GM21717 (cell line): ENCODE measurements at regions not wholly inside any gene's neighbourhood (a gene's known extent, or its start where the extent isn't known, plus 50 kb on each side); places are given as distances from the start of the nearest gene placed in this dataset.

ENCODE experiments used
- ATAC-seq: cut with Tn5 transposase; IDR thresholded peaks from one replicate; pipeline ENCODE4 v1.9.1; 2021; ENCODE audit warnings: mild to moderate bottlenecking, moderate library complexity; ENCODE audit not compliant: unreplicated experiment

GRCh38 chr2:220506466-220506865 is 879.0 kb downstream of the SLC4A3 start:
- ATAC-seq: no peak

GRCh38 chr2:220509096-220509757 is 881.8 kb downstream of the SLC4A3 start:
- no peak for ATAC-seq

GRCh38 chr2:220509966-220510365 is 882.5 kb downstream of the SLC4A3 start:
- no peak for ATAC-seq

GRCh38 chr2:220510668-220511067 is 883.2 kb downstream of the SLC4A3 start:
- no peak for ATAC-seq

GRCh38 chr2:220512419-220512818 is 885.0 kb downstream of the SLC4A3 start:
- ATAC-seq: no peak

- ATAC-seq: no peak
Observed at GRCh38 chr2:220513573-220514288, 886.3 kb downstream of the SLC4A3 start.

GRCh38 chr2:220521551-220521950 is 894.1 kb downstream of the SLC4A3 start:
- no peak for ATAC-seq

GRCh38 chr2:220528180-220528675 is 900.8 kb downstream of the SLC4A3 start:
- no peak for ATAC-seq

- ATAC-seq: no peak
Observed at GRCh38 chr2:220531216-220531615, 903.8 kb downstream of the SLC4A3 start.

GRCh38 chr2:220533485-220533884 is 906.1 kb downstream of the SLC4A3 start:
- ATAC-seq: peak; percentile 80

GRCh38 chr2:220539481-220539880 is 912.1 kb downstream of the SLC4A3 start:
- no peak for ATAC-seq

GRCh38 chr2:220544049-220544448 is 916.6 kb downstream of the SLC4A3 start:
- ATAC-seq: no peak

- no peak for ATAC-seq
Observed at GRCh38 chr2:220550995-220551700, 923.7 kb downstream of the SLC4A3 start.

- ATAC-seq: no peak
Observed at GRCh38 chr2:220552790-220553535, 925.5 kb downstream of the SLC4A3 start.

- ATAC-seq: no peak
Observed at GRCh38 chr2:220555961-220556630, 928.7 kb downstream of the SLC4A3 start.

- ATAC-seq: no peak
Observed at GRCh38 chr2:220556658-220557057, 929.2 kb downstream of the SLC4A3 start.

GRCh38 chr2:220560192-220560591 is 932.8 kb downstream of the SLC4A3 start:
- ATAC-seq: no peak

GRCh38 chr2:220562375-220563140 is 935.1 kb downstream of the SLC4A3 start:
- no peak for ATAC-seq

- ATAC-seq: no peak
Observed at GRCh38 chr2:220568296-220568695, 940.9 kb downstream of the SLC4A3 start.
